ENCODE measurements at regions not wholly inside any gene's neighbourhood (a gene's known extent, or its start where the extent isn't known, plus 50 kb on each side); places are given as distances from the start of the nearest gene placed in this dataset.
"Not testable (repeated sequence)": the region's sequence is repeated elsewhere in the genome, so short reads cannot be mapped to it uniquely, and the experiment has no call there.

DNA sequence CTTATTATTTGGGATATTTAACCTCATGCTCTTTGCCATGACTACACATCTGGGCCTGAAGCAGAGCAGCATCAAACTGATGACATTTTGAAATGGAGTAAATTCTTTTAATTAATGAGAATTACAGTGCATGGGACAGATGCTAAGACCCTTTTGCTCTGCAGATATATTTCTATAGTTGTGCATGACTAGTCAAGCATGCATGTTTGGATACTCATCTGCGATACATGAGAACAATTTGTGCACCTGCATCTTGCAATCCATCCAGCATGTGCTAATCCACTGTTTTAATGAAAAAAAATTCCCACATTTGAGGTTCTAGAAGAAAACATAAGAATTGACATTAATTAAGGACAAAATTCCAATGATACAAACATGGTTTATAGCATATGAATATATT, 1047.6 kb upstream of the ACO1 start:
- DNase-seq = no peak

DNA sequence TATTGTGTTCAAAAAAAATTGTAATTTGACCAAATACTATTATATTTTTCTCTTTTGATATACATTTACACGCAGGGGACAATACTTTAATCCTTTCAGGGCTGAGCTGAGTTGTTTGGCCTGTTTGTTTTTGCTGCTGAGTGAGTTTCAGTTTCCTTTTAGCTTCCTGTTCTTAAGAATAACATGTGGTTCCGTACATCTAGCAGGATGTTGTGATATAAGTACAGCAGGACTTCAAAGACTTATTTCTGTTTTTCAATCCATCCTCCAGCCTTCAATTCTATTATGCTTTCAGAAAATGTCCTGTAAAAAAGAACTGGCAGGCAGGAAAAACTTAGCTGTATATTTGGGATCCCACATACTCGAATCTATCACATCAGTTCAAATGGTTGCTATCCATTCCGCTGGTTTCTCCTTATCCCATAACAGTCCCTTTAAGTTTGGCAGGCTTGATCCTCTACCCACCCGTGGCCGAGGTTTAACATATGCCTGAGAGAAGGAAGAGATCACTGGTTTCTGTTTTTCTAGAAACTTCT, 1037.3 kb upstream of the ACO1 start:
- DNase-seq = no peak

DNA sequence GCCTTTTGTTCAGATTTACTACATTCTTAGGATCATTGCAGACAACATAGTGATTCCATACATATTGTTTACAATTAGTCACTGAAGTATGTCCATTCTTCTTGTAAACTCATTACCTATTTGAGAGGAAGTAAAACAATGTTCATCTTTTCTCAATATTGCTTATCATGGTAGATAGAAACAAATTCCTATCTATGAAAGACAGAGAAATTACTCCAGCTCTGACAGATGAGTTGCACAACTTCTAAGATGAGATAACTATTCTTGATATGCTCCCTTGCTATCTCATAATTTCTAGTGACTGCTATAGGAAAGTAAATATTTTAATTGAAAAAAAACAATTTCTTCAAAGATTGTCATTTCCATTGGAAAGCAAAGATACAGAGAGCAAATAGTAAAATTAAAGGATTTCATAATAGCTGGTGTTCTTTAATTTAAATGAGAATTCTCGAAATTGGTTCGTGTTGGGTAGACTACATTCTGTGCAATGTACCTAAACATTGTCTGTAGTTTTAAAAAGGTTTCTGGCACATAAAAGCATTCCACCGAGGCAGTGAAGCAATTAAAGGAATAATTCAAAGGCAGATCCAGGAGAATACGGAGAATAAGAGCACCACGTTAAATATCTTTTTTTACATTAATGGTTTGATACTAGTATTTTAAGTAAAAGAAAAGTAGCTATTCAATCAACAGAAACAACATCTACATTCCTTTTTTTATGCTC, 1029.1 kb upstream of the ACO1 start:
- no peak for DNase-seq

DNA sequence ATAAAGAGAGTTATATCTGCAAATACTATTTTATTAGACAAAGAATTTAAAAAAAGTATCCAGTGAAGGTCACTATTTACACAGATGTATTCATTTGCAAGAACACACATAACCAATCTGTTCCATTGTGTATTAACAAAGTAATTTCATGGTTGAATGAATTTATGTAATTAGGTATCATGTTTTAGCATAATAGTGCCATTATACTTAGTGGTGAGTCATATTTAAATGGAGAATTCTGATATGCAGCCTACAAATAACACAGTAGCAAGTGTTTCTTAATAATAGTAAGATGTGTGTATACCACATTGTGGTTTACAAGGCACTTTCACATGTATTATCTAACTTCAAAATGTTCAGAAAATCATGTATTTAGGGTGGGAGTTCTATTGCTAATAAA, 1028.5 kb upstream of the ACO1 start:
- peak; percentile 92 for DNase-seq

DNA sequence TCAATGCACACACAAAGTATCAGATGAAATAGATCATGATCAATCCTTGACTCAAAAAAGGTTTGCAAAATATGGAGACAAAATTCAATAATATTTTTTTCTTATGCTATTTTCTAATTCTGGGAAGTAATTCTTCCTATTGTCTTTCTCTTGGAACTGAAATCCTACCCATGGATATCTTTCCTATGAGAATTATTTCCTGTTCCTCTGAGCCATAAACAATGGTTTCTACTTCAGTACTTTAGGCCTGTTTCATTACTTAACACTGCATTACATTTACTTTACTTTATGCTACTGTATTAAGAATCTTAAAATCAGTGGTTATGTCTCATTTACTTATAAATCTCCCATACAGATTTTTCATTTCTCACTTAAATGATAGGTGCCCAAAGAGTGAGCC, 1025.4 kb upstream of the ACO1 start:
- DNase-seq = no peak

DNA sequence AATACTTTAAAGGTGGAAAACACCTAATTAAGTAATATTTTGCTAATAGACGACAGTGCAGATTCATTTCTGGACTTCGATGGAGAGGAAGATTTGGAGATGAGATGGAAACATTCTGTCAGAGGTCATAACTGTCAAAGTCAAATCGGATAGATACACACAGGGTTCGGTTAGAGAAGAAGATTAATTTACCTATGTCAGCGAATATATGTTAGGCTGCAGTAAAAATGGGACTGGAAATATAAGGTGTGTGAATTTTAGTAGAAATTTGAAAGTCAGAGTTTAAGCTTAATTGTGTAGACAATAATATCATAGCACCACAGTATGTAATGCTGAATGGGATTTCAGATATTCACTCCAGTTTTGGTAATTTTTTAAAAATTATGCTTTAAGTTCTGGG, 1020.3 kb upstream of the ACO1 start:
- no peak for DNase-seq

DNA sequence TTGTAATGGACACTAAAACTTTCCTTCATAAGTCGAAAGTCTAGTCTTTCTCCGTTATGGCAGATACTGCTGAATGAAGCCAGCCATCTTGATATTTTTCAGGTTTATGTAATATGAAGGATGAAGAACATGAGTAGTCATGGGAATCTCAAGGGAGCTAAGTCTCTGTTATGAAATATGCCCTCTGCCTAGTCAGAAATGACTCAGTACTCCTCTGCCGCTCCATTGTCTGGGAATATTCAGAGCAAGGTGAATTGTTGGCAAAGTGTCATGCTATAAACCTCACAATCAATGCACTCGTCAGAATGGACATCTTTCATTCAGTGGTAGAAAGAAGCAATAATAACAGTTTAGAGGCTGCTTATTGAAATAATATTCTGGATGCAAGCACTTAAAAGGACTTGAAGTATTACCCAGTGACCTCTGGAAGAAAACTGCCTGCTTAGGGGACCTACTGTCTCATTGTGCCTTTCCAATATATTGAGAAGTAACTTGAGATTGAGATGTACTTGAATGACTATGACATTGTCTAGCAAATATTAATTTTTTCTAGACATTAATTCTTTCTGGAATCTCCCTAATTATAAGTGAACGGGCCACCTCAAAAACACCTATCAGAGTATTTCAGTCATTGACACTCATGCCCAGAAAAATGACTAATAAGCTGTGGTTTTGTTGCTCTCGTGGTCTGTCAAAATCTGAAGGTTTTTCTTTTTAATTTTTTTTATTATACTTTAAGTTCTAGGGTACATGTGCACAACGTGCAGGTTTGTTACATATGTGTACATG, 1011.5 kb upstream of the ACO1 start:
- DNase-seq = no peak

DNA sequence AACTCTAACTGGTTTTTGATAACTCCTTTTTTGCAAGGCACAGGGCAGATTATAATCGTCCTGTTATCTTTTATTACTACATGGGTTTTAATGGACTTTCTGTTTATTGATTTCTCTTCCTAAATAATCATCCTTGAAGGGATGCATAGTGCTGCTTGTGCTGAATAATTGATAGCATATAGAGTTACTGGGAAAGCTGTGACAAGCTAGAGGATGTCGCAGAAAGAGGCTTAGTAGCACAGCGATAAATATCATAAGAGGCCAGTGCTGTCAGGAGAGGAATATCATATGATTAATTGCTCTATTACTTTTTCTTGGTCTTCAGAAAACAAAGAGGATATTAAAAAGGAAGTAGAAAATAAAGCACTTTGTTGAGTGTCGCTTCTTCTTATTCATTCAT, 1007.1 kb upstream of the ACO1 start:
- DNase-seq = no peak

DNA sequence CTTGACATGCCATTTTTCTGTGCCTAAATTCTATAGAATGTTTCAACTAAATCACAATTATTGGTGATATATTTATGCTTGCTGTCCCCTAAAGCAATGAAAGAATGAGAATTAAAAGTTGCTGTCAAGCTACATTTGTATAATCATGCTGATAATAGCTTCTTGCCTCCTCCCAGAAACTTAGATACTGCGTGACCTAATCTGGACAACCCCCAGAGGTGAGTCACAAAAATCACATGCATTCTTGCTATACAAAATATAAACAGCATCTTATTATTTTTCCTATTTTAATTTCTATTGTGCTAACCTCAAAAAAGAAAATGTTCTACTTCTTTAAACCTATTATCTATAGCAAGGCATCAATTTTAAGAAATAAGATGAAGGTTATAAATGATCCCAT, 995.8 kb upstream of the ACO1 start:
- no peak for DNase-seq

DNA sequence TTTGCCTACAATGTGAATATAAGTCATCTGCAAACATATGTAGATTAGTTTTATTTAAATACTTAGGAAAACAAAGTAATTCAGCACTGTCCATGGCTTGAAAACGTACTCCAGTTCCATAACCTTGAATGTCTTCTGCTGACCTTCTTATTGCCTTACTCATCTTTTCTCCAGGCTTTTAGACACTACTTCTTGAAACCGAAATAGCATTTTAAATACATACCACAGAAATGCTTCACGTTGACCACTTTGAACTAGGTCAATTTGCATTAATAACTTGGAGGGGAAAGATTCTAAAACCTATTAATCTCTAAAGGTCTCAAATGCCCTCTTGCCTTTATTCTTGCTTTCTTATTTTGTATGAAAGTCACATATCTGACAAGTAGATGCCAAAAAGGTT, 995.4 kb upstream of the ACO1 start:
- no peak for DNase-seq

DNA sequence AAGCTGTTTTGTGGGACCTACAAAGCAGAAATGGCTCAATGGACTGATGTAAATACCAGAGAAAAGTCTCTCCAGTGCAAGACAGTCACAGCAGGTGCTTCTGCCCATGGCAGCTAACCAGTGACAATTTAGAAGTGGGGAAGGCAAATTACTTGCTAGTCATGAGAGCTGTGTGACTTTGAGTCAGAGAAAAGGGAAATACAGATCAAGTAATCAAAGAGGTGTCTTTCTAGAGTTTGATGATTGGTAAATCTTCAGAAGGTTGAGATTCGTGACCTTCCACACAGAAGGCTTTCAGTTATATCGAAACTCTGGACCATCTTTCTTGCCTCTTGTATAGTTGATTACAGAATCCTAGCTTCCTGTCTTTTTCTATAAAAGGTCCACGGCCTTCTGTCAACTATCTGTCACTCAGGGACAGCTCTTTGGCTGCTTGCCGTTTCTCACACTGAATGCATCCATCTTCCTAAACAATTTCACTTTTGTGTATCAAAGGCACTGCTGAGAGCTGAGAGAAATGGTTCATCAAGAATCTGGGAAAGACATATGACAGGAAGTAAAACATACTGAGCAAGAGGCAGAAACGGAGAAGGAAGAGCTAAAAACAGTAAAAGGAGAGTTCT, 993.9 kb upstream of the ACO1 start:
- no peak for DNase-seq

DNA sequence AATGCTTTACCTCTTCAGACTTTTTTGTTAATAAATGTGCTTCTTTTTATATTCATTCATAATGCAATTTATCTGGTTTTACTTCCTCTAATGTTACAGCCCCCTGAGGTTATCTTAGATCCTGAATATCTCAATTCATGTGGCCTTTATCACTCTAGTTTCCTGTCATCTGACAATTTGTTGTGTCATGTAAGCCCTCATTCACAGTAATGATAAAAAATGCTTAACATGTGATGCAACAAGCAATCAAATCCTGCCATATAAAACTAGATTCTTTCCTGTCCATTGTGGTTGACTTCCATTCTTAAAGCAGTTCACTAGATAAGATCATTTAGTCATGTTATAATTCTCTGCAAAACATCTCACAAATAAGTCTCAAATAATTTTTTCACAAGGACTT, 991.2 kb upstream of the ACO1 start:
- no peak for DNase-seq

DNA sequence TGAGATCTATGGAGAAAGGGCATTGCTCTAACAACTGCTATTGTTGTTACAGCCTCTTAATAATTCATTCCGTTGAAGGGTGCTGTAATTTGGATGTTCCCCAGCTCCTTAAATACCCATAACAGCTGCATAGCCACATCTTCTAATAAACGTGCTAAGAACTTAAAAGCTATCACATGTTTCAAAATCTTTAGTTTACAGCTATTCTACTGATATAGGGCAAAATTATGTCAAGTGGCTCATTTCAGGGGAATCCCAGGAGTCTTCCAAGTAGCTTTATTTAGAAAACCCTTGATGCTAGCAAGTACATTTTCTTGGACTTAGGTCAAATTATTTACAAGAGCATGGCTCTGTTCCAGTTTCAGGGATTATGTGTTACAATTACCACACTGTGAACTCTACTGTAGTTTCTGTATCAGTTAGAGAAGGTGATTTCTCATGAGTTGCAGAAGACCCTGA, 990.4 kb upstream of the ACO1 start:
- peak; percentile 46 for DNase-seq

DNA sequence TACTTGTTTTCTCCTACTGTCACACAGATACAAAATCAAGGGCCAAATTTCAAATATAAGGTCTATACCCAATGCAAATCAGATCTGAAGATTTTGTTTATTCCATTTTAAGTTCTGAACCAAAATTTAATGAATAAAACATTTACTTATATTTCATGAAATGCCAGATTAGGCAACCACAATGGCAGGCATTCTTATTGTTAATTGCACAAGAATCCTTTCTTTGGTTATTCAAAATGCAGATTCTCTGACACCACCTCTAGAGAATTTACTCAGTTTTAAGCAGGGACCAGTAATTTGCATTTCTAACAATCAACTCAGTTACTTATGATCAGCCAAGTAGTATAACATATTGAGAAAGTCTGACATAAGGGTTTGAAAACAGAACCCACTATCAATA, 972.4 kb upstream of the ACO1 start:
- DNase-seq = no peak

DNA sequence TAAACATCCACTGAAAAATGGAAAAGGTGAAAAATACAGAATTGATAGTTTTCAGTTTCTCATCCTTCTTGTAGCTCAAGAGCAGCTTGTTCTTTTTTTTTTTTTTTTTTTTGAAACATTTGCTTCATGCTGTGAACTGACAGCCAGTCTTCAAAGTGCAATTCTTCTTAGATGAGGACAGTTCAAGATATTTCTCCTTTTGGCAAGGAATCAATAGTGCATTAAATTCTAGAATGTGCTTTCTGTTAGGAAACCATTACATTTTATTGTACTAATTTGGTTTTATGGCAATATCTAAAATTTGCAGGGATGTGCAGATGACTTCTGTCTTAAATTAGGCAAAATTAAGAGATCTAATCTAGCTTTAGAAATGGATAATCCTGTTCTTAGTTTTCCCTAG, 969.3 kb upstream of the ACO1 start:
- no peak for DNase-seq

DNA sequence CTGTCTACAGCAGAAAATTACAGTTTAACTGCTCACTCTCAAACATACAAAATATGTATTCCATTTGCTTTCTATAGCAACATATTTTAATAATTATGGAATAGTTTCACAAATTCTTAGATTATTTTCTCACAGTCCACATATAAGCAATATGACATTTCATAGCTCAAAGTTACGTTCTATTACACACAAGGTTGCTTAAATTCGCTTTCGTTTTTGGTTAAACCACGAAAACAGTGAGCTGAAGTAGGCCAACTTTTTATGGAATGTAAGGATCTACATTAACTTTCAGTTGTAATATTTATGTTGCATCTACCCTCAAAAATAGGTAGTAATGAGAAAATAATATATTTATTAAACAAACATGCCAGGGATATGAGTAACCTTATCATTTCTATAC, 966.0 kb upstream of the ACO1 start:
- DNase-seq = no peak

DNA sequence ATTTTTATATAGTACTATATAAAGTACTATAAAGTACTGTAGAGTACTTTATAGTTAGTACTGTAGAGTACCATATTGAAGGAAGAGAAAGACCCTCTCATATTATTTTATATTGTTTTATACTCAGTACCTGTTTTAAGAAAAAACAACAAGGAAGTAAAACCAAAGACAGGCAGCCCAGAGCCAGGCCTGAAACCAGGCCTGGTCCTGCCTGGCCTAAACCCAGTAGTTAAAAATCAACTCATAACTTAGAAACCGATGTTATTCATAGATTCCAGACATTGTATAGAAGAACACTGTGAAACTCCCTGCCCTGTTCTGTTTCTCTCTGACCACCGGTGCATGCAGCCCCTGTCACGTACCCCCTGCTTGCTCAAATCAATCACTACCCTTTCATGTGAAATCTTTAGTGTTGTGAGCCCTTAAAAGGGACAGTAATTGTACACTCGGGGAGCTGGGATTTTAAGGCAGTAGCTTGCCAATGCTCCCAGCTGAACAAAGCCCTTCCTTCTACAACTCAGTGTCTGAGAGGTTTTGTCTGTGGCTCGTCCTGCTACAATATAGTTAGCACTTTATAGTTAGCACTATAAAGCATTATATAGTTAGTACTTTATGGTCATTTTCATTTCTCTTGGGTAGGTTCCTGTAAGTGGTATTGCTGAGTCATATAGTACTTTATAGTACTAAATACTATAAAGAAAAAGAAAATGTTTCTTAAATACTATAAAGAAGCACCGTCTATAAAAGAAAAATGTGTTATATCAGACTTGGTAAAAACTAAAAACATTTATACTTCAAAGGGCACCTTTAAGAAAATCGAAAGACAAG, 940.6 kb upstream of the ACO1 start:
- DNase-seq = not testable (repeated sequence)

DNA sequence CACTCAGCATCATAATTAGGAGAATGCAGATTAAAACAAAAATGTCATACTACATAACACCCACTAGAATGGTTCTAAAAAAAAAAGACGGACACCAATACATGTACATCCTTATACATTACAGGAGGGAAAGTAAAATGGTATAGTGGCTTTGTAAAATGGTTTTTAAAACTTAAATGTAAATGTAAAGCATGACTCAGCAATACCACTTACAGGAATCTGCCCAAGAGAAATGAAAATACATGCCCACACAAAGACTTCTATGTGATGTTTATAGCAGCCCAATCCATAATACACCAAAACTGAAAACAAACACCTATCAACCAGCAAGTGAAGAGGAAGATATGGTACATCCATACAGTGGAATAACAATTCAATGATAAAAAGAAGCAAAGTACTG, 939.1 kb upstream of the ACO1 start:
- DNase-seq = no peak

DNA sequence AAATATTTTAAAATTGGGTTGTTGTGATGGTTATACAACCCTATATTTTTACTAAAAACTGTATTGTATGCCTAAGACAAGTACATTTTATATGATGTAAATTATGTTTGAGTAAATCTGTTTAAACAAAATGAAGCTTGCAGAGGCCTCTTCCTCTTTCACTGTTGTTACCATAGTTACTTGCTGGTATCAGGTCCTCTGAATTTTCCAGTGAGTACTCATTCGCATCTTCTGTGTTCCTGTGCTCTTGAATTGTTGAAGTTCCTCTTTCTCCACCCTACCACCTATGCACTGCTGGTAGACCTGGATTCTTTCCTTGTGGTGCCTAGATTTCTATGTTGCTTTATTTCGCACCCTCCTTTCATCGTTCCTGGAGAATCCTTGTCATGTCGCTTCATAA, 938.5 kb upstream of the ACO1 start:
- DNase-seq = no peak

DNA sequence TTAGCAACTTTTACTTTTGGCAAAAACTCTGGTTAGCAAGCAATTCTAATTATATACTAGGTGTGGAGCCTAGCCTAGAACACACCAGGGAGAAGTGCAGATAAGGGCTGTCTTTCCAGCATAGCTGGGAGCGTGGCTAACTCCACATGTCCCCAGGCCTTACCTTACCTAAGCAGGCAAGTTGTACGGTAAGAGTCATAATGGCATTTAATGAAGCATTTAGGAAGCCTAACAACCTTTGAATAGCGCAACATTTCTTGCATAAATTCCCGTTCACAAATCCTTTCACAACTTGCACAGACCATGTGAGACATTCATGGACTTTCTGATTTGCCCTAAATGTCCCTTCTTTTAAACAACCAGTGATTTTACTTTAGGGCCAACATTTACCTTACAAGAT, 917.4 kb upstream of the ACO1 start:
- no peak for DNase-seq

DNA sequence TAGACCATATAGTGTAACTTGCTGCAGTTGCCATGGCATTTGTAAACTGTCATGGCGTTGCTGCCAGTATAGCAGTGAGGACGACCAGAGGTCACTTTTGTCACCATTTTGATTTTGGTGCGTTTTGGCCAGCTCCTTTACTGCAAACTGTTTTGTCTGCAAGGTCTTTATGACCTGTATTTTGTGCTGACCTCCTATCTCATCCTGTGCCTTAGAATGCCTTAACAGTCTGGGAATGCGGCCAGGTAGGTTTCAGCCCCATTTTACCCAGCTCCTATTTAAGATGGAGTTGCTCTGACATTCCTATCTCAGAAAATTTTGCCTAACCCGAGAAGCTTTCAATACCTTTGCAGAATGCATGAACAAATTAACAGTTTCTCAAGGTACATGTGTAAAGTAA, 914.4 kb upstream of the ACO1 start:
- no peak for DNase-seq

DNA sequence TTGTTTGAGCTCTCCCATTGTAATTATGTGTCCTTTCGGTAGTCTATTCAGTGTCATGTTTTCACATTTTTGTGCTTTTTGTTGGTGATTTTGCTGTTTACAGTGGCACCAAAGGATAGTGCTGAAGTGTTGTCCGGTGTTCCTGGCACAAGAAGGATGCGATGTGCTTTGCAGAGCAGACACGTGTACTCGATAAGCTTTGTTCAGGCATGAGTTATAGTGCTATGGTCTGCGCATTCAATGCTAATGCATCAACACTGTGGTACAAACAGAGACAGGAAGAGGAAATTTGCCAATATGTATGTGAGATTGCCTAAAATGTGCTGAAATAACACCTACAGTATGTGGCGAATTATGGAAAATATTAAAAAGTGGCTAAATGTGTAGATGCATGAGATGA, 913.4 kb upstream of the ACO1 start:
- no peak for DNase-seq

DNA sequence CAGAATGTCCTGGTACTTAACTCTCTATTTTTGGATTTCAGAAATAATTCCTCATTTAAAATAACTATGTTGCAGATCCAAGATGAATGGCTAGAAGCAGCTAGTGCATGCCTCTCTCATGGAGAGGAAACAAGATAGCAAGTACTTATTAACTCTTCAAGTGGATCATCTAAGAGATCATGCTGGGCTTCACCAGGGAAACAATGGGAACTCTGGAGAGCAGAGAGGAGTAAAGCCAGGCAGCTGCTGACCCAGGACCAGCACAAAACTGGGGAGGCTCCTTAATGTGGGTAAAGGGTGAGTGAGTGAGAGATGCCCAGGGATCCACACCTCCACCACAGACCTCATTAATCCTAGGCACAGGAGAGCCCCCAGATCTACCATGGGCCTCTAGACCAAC, 897.8 kb upstream of the ACO1 start:
- no peak for DNase-seq

Measured in NCI-H1436 treated with DMSO at 0.1 percent for 48 hours (cell line).